ENCODE measurements at regions not wholly inside any gene's neighbourhood (a gene's known extent, or its start where the extent isn't known, plus 50 kb on each side); places are given as distances from the start of the nearest gene placed in this dataset.
"Not testable (repeated sequence)": the region's sequence is repeated elsewhere in the genome, so short reads cannot be mapped to it uniquely, and the experiment has no call there.

DNA sequence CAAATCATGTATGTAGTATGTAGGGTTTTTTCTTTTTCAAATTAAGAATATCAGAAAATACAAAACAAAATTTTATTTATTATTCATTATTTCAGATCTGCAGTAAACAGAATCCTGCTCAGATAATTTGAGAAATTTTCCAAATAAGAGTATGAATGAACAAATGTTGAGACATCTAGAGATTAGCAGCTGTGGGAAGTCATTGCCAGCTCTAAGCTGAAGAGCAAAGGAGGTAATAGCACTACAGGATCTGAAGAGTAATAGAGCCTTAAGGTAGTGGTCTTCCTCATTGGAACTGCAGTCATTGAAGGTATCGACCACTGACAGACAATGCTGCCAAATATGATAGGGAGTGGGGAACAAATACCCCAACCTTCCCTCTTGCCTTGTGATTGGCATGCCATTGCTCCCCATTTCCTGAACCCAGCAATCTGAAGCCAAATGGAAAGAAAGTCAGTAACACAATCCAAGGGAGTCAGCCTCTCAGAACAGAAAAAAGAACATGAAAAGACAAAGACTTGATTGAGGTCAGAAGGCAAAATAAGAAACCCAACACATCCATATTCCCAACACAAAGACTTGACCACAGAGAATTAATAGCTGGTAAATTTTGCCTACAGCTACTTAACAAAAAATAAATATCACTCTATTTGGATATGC, 963.4 kb upstream of the ADAMTS5 start:
- TF ChIP-seq, protein P1, sequence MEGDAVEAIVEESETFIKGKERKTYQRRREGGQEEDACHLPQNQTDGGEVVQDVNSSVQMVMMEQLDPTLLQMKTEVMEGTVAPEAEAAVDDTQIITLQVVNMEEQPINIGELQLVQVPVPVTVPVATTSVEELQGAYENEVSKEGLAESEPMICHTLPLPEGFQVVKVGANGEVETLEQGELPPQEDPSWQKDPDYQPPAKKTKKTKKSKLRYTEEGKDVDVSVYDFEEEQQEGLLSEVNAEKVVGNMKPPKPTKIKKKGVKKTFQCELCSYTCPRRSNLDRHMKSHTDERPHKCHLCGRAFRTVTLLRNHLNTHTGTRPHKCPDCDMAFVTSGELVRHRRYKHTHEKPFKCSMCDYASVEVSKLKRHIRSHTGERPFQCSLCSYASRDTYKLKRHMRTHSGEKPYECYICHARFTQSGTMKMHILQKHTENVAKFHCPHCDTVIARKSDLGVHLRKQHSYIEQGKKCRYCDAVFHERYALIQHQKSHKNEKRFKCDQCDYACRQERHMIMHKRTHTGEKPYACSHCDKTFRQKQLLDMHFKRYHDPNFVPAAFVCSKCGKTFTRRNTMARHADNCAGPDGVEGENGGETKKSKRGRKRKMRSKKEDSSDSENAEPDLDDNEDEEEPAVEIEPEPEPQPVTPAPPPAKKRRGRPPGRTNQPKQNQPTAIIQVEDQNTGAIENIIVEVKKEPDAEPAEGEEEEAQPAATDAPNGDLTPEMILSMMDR (optimal IDR thresholded peaks at IDR 0.05 in 1 of 3, IDR thresholded peaks at IDR 0.05 in 1 of 3, conservative IDR thresholded peaks at IDR 0.05 in 1 of 3; ENCODE audit: extremely low read depth in 1 of 3, insufficient read depth in 2 of 3, low read length in 3 of 3): not testable (repeated sequence)
- TF ChIP-seq EZH2 (IDR thresholded peaks at IDR 0.05; ENCODE audit: low read length): not testable (repeated sequence)
